Progenitor cell of endocrine pancreas (in vitro differentiated cells): ENCODE measurements at regions not wholly inside any gene's neighbourhood (a gene's known extent, or its start where the extent isn't known, plus 50 kb on each side); places are given as distances from the start of the nearest gene placed in this dataset.

Source experiments
- DNase-seq: peaks from one replicate; pipeline ENCODE4 v3.0.0; 2021; ENCODE audit warnings: low spot score; ENCODE audit not compliant: unreplicated experiment
- H3K27ac Mint-ChIP-seq: 2 replicates; pipeline ENCODE4 v1.8.0; 2021; ENCODE audit warnings: mild to moderate bottlenecking, moderate library complexity, mixed read lengths
- H3K27me3 Mint-ChIP-seq: 2 replicates; pipeline ENCODE4 v1.8.0; 2021; ENCODE audit warnings: mixed read lengths
- H3K36me3 Mint-ChIP-seq: 2 replicates; pipeline ENCODE4 v1.8.0; 2022; ENCODE audit warnings: mixed read lengths; ENCODE audit not compliant: insufficient read depth
- H3K4me1 Mint-ChIP-seq: 2 replicates; pipeline ENCODE4 v1.8.0; 2021; ENCODE audit warnings: low read depth, mixed read lengths
- H3K4me3 Mint-ChIP-seq: 2 replicates; pipeline ENCODE4 v1.8.0; 2021; ENCODE audit warnings: low read depth, mild to moderate bottlenecking, moderate library complexity, mixed read lengths
- H3K9me3 Mint-ChIP-seq: 2 replicates; pipeline ENCODE4 v1.8.0; 2021; ENCODE audit warnings: low read depth, mixed read lengths
- CTCF ChIP-seq: fragments of 200-600 bp; sonication (generic); IDR thresholded peaks from one replicate; pipeline ENCODE4 v1.5.0; 2021; ENCODE audit warnings: antibody characterized with exemption, mild to moderate bottlenecking; ENCODE audit not compliant: unreplicated experiment

- no peak for TF ChIP-seq CTCF
- H3K27ac Mint-ChIP-seq, result no peak overlapping the region
- no peaks in the 10 kb centered on the region for H3K9me3 Mint-ChIP-seq
- peaks cover 20% of the 10 kb centered on the region for H3K27me3 Mint-ChIP-seq
- DNase-seq, result no peak
- H3K36me3 Mint-ChIP-seq, result no peaks in the 10 kb centered on the region
- no peak overlapping the region for H3K4me3 Mint-ChIP-seq
- peaks cover 5% of the 10 kb centered on the region for H3K4me1 Mint-ChIP-seq
Observed at GRCh38 chr16:17801068-17801467, 330.3 kb upstream of the XYLT1 start.

GRCh38 chr16:17798716-17799115 lies 328.0 kb upstream of the XYLT1 start:
- no peak for TF ChIP-seq CTCF
- DNase-seq, result no peak
- no peak overlapping the region for H3K27ac Mint-ChIP-seq
- H3K9me3 Mint-ChIP-seq, result no peaks in the 10 kb centered on the region
- H3K27me3 Mint-ChIP-seq, result peaks cover 17% of the 10 kb centered on the region
- H3K4me3 Mint-ChIP-seq, result no peak overlapping the region
- no peaks in the 10 kb centered on the region for H3K4me1 Mint-ChIP-seq
- no peaks in the 10 kb centered on the region for H3K36me3 Mint-ChIP-seq

- TF ChIP-seq CTCF, result no peak
- no peak for DNase-seq
- Mint-ChIP-seq H3K27me3 (peaks cover 15% of the 10 kb centered on the region), H3K4me1 (no peaks in the 10 kb centered on the region), H3K27ac (no peak overlapping the region), H3K9me3 (no peaks in the 10 kb centered on the region), H3K4me3 (no peak overlapping the region), H3K36me3 (no peaks in the 10 kb centered on the region)
Observed at GRCh38 chr16:17793354-17793753, 322.6 kb upstream of the XYLT1 start.

- TF ChIP-seq CTCF, result no peak
- Mint-ChIP-seq H3K4me3 (no peak overlapping the region), H3K4me1 (no peaks in the 10 kb centered on the region), H3K27ac (no peak overlapping the region), H3K36me3 (no peaks in the 10 kb centered on the region), H3K9me3 (no peaks in the 10 kb centered on the region), H3K27me3 (peaks cover 33% of the 10 kb centered on the region)
- DNase-seq, result no peak
Observed at GRCh38 chr16:17784073-17784472, 313.3 kb upstream of the XYLT1 start.

GRCh38 chr16:17780181-17780580 lies 309.4 kb upstream of the XYLT1 start:
- H3K9me3 Mint-ChIP-seq, result peaks cover 4% of the 10 kb centered on the region
- peaks cover 40% of the 10 kb centered on the region for H3K27me3 Mint-ChIP-seq
- H3K4me3 Mint-ChIP-seq, result no peak overlapping the region
- no peak overlapping the region for H3K27ac Mint-ChIP-seq
- H3K4me1 Mint-ChIP-seq, result no peaks in the 10 kb centered on the region
- TF ChIP-seq CTCF, result no peak
- no peaks in the 10 kb centered on the region for H3K36me3 Mint-ChIP-seq
- no peak for DNase-seq

- no peak for DNase-seq
- Mint-ChIP-seq H3K4me1 (peaks cover 5% of the 10 kb centered on the region), H3K9me3 (peaks cover 4% of the 10 kb centered on the region), H3K27me3 (peaks cover 33% of the 10 kb centered on the region), H3K4me3 (no peak overlapping the region), H3K27ac (no peak overlapping the region), H3K36me3 (no peaks in the 10 kb centered on the region)
- no peak for TF ChIP-seq CTCF
Observed at GRCh38 chr16:17777408-17777863, 306.7 kb upstream of the XYLT1 start.
